Kidney epithelial cell (primary cell): ENCODE measurements at regions not wholly inside any gene's neighbourhood (a gene's known extent, or its start where the extent isn't known, plus 50 kb on each side); places are given as distances from the start of the nearest gene placed in this dataset.

Source experiments
- DNase-seq: peaks from one replicate; pipeline ENCODE4 v3.0.0-alpha.2; 2010; ENCODE audit warnings: low read depth
- H3K27me3 ChIP-seq: 2 replicates; pipeline ENCODE4 v1.6.0; 2011; ENCODE audit warnings: low read length; ENCODE audit not compliant: control insufficient read depth, insufficient read depth
- H3K36me3 ChIP-seq: 2 replicates; pipeline ENCODE4 v1.5.1; 2011; ENCODE audit warnings: low read length; ENCODE audit not compliant: control insufficient read depth, insufficient read depth
- H3K4me3 ChIP-seq: 2 replicates; pipeline ENCODE4 v1.5.1; 2011; ENCODE audit warnings: low read depth, mild to moderate bottlenecking, control low read depth, low read length
- TF ChIP-seq, protein P1 (sequence below): IDR thresholded peaks from 2 replicates; pipeline ENCODE4 v1.5.1; 2011; ENCODE audit warnings: mild to moderate bottlenecking, moderate library complexity, low read length, control low read depth, inconsistent platforms; ENCODE audit not compliant: insufficient read depth, poor library complexity, severe bottlenecking

- DNase-seq, result no peak
Measured at GRCh38 chr16:66001432-66001831, 365.1 kb upstream of the CDH5 start.

DNA sequence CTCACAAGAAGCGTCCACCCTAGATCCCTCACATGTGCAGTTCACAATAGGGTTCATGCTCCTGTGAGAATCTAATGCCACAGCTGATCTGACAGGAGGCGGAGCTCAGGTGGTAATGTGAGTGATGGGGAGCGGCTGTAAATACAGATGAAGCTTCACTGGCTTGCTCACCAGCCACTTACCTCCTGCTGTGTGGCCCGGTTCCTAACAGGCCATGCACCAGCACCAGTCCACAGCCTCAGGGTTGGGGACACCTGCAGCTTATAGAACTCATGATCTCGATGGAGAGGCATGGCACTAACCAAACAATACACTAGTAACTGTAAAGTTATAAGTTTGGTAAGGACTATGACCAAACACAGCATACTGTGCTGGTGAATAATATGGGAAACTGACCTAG, 368.0 kb upstream of the CDH5 start:
- Histone ChIP-seq H3K36me3 (no peaks in the 10 kb centered on the region), H3K27me3 (no peaks in the 10 kb centered on the region), H3K4me3 (no peak overlapping the region)
- TF ChIP-seq, protein P1, sequence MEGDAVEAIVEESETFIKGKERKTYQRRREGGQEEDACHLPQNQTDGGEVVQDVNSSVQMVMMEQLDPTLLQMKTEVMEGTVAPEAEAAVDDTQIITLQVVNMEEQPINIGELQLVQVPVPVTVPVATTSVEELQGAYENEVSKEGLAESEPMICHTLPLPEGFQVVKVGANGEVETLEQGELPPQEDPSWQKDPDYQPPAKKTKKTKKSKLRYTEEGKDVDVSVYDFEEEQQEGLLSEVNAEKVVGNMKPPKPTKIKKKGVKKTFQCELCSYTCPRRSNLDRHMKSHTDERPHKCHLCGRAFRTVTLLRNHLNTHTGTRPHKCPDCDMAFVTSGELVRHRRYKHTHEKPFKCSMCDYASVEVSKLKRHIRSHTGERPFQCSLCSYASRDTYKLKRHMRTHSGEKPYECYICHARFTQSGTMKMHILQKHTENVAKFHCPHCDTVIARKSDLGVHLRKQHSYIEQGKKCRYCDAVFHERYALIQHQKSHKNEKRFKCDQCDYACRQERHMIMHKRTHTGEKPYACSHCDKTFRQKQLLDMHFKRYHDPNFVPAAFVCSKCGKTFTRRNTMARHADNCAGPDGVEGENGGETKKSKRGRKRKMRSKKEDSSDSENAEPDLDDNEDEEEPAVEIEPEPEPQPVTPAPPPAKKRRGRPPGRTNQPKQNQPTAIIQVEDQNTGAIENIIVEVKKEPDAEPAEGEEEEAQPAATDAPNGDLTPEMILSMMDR, result no peak
- no peak for DNase-seq

More at GRCh38 chr16:66001432-66001831, 365.1 kb upstream of the CDH5 start:
- H3K4me3 ChIP-seq, result no peak overlapping the region
- TF ChIP-seq, protein P1, result no peak
- no peaks in the 10 kb centered on the region for H3K36me3 ChIP-seq
- H3K27me3 ChIP-seq, result no peaks in the 10 kb centered on the region

DNA sequence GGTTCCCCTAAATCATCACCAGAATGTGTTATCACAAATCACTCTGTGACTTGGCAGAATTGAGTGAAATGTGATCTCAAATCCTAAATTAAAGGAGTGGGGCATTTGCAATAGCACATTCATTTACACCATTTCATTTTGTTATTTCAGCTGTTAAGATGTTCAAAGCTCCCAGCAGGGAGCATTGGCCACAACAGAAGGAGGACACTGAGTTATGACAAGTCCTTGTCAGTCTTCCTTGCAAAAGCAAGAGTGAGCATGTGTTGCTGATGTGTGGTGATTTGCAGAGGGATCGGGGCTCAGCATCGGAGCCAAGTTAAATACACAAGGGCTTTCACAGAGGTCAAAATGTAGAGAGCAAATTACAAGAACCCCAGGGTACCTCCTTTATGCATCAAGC, 372.2 kb upstream of the CDH5 start:
- H3K36me3 ChIP-seq, result no peaks in the 10 kb centered on the region
- peaks cover 5% of the 10 kb centered on the region for H3K27me3 ChIP-seq
- DNase-seq, result no peak
- TF ChIP-seq, protein P1, result no peak
- no peak overlapping the region for H3K4me3 ChIP-seq

GRCh38 chr16:65991149-65991701, 375.3 kb upstream of the CDH5 start:
- no peak overlapping the region for H3K4me3 ChIP-seq
- TF ChIP-seq, protein P1, result no peak
- H3K27me3 ChIP-seq, result peaks cover 7% of the 10 kb centered on the region
- no peaks in the 10 kb centered on the region for H3K36me3 ChIP-seq
- DNase-seq, result no peak

GRCh38 chr16:65989861-65990604, 376.5 kb upstream of the CDH5 start:
- H3K36me3 ChIP-seq, result no peaks in the 10 kb centered on the region
- DNase-seq, result no peak
- H3K4me3 ChIP-seq, result no peak overlapping the region
- TF ChIP-seq, protein P1, result no peak
- H3K27me3 ChIP-seq, result peaks cover 7% of the 10 kb centered on the region
